GM18502 (cell line): ENCODE measurements at regions not wholly inside any gene's neighbourhood (a gene's known extent, or its start where the extent isn't known, plus 50 kb on each side); places are given as distances from the start of the nearest gene placed in this dataset.

ENCODE experiments used
- ATAC-seq: cut with Tn5 transposase; IDR thresholded peaks from one replicate; pipeline ENCODE4 v1.9.1; 2021; ENCODE audit warnings: mild to moderate bottlenecking; ENCODE audit not compliant: unreplicated experiment, poor library complexity

DNA sequence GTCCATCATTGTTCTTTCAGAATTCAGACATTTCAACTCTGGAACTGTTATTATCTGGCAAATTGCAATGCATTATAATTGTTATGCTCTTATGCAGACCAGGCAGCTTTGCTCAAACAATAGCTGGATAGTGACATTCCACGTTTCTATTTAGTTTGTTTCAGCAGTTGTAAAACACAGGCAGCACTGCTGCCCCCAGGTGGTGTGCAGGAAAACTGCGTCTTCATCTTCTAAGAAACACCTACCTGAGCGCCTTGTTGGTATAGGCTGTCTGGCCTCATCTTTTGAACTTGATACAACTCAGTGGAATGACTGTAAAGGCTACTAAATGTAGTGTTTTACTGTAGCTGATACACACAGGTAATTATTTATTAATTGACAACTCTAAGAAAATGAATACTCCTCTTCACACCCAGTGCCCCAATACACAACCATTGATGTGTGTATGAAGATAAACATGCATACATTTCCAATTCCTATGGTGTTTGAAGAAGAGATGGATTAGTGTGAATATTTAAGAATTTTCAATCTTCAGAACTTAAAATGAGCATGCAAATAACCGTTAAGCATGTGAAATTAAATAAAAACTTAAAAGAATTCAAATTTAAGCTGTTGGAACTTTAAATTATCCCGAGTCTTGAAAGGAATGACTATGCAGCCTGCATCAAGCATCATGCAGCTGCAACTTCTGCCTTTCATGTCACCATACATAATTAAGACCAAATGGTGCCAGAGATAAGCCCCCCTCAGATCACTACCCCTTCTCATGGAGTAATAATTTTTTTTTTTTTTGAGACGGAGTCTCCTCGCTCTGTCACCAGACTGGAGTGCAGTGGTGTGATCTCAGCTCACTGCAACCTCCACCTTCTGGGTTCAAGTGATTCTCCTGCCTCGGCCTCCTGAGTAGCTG lies 85.6 kb downstream of the CD8B2 start:
- no peak for ATAC-seq

GRCh38 chr2:106573773-106574172 lies 86.6 kb downstream of the CD8B2 start:
- no peak for ATAC-seq

GRCh38 chr2:106575955-106576354 lies 88.8 kb downstream of the CD8B2 start:
- no peak for ATAC-seq

DNA sequence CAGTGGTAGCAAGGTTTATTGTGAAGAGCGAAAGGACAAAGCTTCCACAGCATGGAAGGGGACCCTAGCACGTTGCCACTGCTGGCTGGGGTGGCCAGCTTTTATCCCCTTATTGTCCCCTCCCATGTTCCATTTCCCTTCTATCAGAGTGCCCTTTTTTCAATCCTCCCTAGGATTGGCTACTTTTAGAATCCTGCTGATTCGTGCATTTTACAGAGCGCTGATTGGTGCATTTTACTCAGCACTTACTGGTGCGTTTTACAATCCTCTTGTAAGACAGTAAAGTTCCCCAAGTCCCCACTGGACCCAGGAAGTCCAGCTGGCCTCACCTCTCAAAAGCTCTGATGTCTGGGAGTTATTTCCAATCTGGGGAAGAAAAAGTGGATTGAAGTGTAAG lies 90.1 kb downstream of the CD8B2 start:
- ATAC-seq = no peak

GRCh38 chr2:106579750-106580197 lies 92.6 kb downstream of the CD8B2 start:
- ATAC-seq = no peak

DNA sequence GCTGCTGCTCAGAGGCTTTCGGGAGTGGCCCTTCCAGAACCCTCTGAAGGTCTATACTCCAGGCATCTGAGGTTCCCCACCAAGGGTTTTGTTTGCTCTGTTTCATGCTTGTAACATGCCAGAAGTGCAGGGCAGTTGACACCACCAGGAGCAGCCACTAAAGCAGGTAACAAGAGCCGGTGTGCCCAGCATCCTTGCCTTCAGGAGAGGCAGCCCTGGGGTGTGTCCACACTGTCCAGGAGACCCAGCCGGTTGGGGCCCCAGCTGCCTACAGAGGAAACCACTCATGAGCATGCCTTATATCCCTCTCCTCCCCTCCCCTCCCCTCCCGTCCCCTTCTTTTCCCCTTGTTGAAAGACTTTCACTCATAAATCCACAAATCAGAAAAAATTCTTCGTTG lies 93.1 kb downstream of the CD8B2 start:
- ATAC-seq = no peak

DNA sequence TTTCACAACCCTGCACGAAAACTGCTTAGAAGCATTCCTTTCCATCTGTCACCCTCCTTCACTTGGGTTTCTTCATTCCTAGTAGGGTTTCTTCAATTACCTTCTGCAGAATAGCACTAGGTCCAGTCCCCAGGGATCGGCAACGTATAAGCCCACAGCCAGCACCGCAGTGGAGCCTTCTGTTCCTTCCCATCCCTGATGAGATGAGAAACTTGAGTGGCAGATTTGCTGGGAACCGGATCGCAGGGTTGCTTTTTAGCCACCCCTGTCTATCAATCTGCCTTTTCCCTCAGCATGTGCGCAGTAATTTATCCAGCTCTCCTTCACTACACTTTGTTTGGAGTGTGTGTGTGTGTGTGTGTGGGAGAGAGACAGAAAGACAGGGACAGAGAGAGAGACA lies 94.2 kb downstream of the CD8B2 start:
- ATAC-seq = no peak

GRCh38 chr2:106581755-106582147 lies 94.6 kb downstream of the CD8B2 start:
- ATAC-seq = no peak

DNA sequence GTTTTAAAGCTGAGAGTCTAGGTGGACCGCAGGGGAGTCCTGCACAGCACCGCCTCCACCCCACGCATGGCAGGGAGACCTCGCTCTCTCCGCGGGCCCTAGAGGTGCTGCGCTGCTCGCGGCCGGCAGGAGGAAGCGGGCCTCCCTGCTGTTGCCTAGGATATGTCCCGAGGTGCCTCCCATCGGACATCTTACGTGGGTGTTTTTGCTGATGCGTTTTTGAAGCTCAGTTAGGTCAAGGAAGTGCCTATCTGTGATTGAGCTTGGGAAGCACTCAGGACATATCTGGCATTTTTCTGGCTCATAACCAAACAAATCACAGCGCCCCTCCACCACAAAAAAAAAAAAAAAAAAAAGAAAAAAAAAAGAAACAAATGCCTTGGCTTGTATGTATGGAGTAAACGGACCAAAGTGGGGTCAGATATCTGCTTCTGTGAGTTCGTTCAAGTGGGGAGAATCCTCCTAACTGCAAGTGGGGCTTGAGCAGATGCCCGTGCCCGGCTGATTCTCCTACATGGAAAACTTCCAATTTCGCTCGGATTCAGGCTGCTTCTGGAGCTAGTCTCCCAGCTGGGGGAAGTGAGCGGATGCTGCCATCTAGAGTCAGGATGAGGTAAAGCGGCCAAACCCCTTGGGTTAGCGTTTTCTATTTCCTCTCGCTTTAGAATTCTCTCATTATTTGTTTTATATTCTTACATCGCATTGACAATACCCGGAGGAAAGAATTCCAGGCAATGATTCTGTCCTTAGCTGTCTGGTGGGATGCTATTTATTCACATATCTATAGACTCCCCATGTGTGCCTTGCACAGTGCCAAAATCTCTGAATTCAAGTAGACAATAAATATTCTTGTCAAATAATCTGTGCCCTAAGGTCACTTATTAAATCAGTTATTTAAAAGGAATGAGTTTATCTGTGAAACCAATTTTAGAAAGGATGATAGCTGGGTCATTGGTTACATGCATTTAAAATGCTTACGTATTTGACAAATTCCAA lies 95.3 kb downstream of the CD8B2 start:
- peak; percentile 76 for ATAC-seq

- ATAC-seq = no peak
Measured at GRCh38 chr2:106584304-106584954, 97.3 kb downstream of the CD8B2 start.

- no peak for ATAC-seq
Measured at GRCh38 chr2:106596844-106597243, 109.7 kb downstream of the CD8B2 start.

GRCh38 chr2:106599540-106599939 lies 112.4 kb downstream of the CD8B2 start:
- ATAC-seq = no peak

DNA sequence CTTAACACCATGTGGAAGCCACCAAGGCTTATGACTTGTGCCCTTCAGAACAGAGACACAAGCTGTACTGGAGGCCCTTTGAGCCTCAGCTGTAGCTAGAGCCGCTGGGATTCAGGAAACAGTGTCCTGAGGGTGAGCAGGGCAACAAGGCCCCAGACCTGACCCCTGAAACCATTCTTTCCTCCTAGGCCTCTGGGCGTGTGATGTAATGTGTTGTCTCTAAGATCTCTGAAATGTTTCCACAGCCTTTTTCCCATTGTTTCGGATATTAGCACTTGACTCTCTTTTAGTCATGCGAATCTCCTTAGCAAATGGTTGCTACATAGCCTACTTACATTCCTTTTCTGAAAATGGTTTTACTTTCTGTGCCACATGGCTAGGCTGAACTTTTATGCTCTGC lies 114.9 kb downstream of the CD8B2 start:
- no peak for ATAC-seq

GRCh38 chr2:106606652-106607051 lies 119.5 kb downstream of the CD8B2 start:
- ATAC-seq = no peak

DNA sequence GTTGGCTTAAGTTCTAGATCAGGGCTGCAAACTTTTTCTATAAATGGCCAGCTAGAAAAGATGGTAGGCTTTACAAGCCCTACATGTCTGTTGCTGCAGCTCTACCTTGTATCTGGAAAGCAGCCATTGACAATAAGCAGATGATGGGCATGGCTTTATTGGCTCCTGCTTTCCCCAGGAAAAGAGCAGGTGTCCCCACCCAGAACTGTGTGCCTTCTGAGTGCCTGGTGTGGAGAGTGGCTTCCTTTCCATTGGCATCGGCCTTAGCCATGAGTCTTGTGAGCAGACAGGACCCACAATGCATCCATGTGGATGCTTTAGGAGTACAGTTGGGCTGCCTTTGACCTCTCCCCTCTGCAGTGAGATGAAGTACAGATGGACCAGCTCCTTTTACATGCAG lies 120.2 kb downstream of the CD8B2 start:
- ATAC-seq = no peak

DNA sequence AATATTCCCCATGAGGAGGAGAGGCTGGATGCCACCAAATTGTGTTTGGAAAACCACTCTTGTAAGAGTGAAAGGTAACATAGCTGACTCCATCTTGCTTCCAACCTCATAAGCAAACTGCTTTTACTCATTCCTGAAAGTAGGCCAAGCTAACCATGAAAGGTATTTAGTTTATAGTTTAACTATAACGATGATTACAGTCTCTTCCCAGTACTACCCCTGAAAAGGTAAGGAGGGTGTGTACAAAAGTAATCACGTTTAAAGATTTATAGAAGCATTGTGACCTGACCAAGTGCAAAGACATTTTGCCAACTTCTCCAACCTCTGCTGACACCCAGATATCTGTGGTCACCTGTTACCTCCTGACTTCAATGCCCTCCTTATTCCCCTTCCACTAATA lies 122.6 kb downstream of the CD8B2 start:
- ATAC-seq = no peak

DNA sequence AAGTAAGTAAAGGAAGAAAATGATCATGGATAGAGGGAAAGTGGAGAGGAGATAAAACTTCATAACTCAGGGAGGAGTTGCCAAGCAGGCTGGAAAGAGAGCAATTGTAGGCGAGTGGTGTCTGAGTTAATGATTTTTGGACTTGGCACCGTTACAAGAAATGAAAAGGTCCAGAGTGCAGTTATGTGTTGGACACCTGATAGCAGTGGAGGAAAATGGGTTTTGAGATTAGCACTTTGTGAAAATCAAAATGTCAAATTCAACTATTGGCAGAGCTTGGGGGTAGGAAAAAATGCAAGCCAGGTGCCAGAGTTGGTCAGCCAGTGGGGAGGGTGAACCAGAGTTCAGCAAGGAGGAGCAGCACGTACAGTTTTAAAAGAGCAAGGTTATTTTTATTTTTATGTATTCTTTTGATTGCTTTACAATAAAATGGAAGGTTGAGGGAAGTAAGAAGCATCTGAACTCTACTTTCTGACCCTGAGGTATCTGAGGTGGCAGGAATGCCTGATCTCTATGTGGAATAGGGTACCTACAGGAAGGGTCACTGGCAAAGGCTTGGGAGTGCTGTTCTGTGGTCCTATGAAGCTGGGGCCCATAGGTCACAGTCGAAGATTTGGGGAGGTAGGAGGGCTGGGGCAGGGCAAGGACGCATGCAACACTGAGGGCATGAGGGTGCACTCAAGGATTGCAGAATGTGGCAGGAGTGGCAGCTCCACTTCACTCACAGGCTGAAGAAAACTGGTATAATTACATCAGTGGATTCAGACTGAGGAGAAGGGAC lies 127.5 kb downstream of the CD8B2 start:
- ATAC-seq = no peak

DNA sequence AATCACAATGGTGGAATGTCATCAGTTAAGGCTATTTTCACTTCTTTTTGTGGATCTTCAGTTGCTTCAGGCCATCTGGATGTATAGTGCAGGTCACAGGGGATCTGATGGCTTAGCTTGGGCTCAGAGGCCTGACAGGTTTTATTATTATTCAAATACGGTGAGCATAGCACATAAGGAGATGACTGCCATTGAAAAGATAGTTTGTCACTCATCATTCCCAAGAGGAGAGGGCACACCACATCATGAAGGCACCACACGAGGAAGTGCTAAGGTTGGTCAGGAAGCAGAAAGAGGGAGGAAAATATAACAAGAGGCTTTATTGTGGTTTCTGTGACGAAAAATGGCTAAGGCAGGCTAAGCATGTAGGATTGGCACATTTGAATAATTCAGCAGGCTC lies 131.4 kb downstream of the CD8B2 start:
- ATAC-seq = no peak

- no peak for ATAC-seq
Measured at GRCh38 chr2:106623456-106623855, 136.3 kb downstream of the CD8B2 start.
